Loucy (cell line): ENCODE measurements at regions not wholly inside any gene's neighbourhood (a gene's known extent, or its start where the extent isn't known, plus 50 kb on each side); places are given as distances from the start of the nearest gene placed in this dataset.

ENCODE experiments used
- CTCF ChIP-seq: fragments of 200-600 bp; sonication (generic); conservative IDR thresholded peaks from 2 replicates; pipeline ENCODE4 v1.5.1; 2014; ENCODE audit warnings: mild to moderate bottlenecking, antibody characterized with exemption, low read length
- EZH2phosphoT487 ChIP-seq: fragments of 200-600 bp; IDR thresholded peaks from 2 replicates; pipeline ENCODE4 v1.6.1; 2018; ENCODE audit warnings: antibody characterized with exemption, mild to moderate bottlenecking, moderate library complexity, borderline replicate concordance

GRCh38 chr3:110384601-110385000, 687.0 kb upstream of the NECTIN3 start:
- TF ChIP-seq CTCF (no peak), EZH2phosphoT487 (no peak)
